ENCODE measurements at regions not wholly inside any gene's neighbourhood (a gene's known extent, or its start where the extent isn't known, plus 50 kb on each side); places are given as distances from the start of the nearest gene placed in this dataset.
A peak's percentile ranks its signal among the peaks of the same experiment; 100 is the strongest.

DNA sequence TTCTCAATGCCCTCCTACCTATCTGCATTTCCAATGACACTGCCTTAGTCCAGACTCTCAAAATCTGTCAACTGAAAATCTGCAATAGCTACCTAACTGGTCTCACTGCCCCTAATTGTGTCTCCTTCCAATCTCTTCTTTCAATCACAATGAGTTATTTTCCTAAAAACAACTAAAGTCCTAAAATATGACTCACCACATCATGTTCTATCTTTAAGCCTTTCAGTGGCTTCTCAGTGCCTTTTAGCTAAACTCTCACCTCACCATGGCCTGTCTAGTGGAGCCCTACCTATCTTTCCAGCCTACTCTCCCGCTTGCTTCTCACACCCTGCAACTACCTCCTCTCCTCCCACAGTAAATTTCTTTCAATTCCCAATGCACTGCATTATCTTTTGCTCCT, 220.9 kb upstream of the PKDCC start:
- DNase-seq: no peak

DNA sequence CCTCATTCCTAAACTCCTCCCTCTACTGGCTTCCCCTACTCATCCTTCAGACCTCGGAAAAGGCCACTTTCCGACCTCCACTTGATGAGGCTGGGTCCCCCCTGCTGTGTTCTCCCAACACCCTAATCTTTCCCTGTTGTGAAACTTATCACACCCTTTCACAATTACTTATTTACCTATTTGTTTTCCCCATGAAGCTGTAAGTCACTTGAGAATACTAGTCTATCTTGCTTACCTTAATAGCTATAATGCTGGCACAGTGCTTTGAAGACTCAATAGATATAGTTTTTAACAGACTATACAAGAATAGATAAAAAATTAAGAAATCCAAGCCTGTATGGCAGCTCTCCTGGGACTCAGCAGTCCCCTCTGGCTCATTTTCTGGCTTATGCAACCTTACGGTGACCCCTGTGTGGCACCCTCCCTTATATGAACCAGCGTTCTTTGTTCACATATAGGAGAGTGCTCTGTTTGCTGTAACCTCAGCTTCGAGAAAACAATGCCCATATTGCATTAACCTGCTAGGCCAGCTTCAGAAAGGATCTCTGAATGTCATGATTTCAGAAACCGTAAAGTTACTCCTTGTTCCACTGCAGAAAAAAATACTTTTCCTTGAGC, 220.4 kb upstream of the PKDCC start:
- no peak for DNase-seq

DNA sequence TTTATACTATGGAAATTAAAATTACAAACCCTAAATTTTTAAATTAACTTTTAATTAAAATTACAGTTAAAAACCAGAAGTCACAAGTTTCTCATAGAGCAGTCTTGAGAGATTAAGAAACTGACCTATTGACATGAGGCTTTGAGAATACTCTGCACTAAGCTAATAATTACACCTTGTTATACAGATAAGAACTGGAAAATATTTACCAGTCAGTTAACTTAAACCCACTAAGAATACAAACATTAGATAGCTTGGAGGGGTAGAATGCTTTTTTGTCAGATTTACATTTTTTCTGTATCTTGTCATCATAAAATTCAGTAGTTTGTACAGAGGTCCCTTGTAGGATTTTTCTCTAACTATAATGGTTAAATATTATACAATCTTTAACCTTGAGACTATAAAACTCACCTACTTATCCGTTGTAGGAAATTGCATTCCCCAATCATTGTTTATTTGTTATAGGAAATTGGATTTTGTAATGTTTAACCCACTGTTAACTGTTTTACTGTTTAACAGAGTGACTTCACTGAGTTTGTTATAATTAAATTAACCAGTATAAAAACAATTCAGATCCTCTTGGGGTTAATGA, 219.7 kb upstream of the PKDCC start:
- no peak for DNase-seq

GRCh38 chr2:41829052-41829451, 218.8 kb upstream of the PKDCC start:
- DNase-seq: no peak

- DNase-seq: no peak
Measured at GRCh38 chr2:41830600-41830999, 217.2 kb upstream of the PKDCC start.

GRCh38 chr2:41832218-41832617, 215.6 kb upstream of the PKDCC start:
- DNase-seq: no peak

- no peak for DNase-seq
Measured at GRCh38 chr2:41835401-41835800, 212.4 kb upstream of the PKDCC start.

DNA sequence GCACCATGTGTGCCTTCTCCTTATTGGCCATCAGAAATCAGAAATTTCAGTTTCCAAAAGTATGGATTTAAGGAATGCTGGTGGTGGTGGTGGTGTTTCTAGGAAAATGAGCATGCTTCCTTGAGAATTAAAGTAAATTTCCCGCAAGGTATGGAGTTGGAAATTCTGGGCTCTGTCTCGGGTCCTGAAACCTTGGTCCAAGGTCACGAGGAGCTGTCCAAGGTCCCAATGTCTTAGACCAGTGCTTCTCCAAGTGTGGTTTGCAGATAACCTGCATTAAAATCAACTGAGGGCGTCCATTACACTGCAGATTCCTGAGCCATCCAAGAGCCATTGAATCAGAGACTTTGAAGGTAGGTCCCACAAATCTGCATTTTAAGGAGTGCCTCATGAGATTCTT, 210.9 kb upstream of the PKDCC start:
- DNase-seq: peak; percentile 17

- no peak for DNase-seq
Measured at GRCh38 chr2:41837610-41838009, 210.2 kb upstream of the PKDCC start.

GRCh38 chr2:41840702-41841551, 206.9 kb upstream of the PKDCC start:
- peak; percentile 98 for DNase-seq

DNA sequence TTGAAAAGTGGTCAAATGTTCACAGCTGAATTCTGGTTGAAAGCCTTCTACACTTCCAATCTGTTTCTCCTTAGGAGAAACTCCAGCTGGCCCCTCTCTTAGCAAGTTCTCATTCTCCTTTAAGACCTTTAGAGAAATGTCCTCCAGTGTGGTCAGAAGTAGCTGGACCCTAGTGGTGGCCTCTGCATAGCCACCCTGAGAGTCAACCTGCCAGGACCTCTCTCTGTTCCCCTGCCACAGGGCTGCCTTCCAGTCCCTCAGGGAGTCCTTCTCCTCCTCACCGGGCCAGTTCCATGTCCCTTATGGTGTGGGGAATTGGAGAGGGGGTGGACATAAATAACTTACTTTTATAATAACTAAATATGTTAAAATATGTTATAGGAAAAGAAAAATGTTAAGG, 200.9 kb upstream of the PKDCC start:
- no peak for DNase-seq

GRCh38 chr2:41847744-41848441, 199.9 kb upstream of the PKDCC start:
- DNase-seq: no peak

DNA sequence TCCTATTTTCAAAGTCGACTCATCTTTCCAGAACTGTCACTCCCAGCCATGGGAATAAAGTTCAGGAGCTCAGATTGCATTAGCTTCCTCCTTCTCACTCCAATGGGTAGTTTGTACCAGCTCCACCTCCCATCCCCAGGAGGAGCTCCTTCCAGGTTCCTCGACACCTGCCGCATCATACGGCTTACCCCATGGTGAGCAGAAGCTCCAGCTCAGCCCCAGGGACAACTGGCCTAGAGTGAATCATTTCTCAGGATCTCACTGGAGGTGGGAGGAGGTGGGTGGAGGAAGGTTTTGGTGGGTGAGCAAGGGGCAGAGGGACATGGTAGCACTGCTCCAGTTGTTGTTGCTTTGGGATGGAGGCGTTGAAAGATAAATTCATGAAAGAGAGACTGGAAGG, 196.3 kb upstream of the PKDCC start:
- no peak for DNase-seq

GRCh38 chr2:41853427-41854191, 194.2 kb upstream of the PKDCC start:
- peak; percentile 29 for DNase-seq

GRCh38 chr2:41854227-41854626, 193.6 kb upstream of the PKDCC start:
- peak; percentile 9 for DNase-seq

- DNase-seq: no peak
Measured at GRCh38 chr2:41856946-41857345, 190.9 kb upstream of the PKDCC start.

- DNase-seq: no peak
Measured at GRCh38 chr2:41859615-41860514, 188.0 kb upstream of the PKDCC start.

DNA sequence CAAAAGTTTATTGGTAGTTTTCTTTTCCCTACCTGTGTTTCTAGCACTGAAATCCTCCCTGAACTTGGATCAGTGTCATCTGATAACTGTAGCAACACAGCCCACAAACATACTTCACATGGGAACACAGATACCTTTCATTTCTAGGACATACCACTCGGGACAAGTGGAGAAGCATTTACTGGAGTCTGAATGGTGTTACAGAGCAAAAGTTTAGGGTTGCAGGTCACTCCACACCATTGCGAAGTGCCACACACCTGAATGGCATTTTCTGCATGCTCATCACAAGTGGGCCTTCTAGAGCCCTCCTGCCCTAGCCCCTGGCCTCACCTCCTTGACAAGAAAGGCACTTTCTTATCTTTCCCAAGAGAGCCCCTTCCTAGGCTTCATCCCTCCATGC, 184.8 kb upstream of the PKDCC start:
- DNase-seq: no peak

GRCh38 chr2:41865263-41865662, 182.6 kb upstream of the PKDCC start:
- no peak for DNase-seq

DNA sequence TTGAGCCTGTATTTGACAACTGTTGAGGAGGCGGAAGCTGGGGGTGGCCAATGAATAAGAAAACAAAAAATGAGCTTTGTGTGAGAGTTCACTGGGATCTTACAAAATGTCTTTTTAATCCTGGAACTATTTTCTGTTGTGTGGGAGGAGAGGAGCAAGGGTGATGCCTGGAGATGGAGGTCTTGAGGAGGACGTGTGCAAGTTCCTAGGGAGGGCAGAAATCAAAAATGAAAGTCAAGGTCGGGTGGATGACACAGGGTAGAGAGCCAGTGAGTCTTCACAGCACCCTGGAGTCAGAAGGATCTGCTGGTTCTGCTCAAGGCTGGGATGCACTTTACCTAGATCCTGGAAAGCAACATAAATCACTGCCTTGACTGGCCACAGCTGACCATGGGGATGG, 180.3 kb upstream of the PKDCC start:
- no peak for DNase-seq

DNA sequence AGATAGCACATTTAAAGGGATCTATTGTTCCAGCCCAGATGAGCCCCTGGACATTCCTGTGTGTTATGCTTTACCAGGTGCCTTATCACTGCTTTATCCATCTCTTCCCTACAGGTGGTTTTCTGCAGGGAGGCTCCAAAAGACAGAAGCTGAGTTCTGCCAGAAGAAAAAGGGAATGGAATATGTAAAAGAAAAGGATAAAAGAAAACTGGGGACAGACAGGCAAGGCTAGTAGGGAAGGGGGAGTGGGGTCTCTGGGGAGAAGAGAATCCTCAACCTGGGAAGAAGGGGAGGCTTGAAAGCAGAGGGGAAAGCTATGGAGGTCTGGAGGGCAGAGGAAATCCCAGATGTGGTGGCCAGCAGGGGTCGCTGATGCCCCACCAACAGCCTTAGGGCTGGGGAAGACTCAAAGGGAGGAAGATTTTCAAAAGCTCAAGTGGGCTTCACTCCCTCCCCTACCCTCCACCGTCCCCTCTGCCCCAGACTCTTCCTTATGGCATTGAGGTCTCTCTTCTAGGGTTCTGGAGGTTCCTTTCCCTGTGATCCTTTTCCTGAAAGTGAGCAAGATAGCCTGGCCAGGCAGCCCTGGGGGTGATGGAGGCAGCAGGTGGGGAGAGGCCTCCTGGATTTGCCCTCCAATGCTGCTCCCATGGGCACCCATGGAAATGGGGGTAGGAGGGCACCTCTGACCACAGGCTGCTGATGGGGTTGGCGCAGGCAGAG, 178.1 kb upstream of the PKDCC start:
- peak; percentile 72 for DNase-seq

Measured in activated CD4-positive, alpha-beta T cell treated with anti-CD3 and anti-CD28 coated beads, Interleukin-2, Interleukin-6, amounts not matched to agents 100 ng/mL and 50 ng/mL, durations not matched to agents 16 hours and 8 hours (primary cell).